ENCODE measurements at regions not wholly inside any gene's neighbourhood (a gene's known extent, or its start where the extent isn't known, plus 50 kb on each side); places are given as distances from the start of the nearest gene placed in this dataset.
"Not testable (repeated sequence)": the region's sequence is repeated elsewhere in the genome, so short reads cannot be mapped to it uniquely, and the experiment has no call there.

DNA sequence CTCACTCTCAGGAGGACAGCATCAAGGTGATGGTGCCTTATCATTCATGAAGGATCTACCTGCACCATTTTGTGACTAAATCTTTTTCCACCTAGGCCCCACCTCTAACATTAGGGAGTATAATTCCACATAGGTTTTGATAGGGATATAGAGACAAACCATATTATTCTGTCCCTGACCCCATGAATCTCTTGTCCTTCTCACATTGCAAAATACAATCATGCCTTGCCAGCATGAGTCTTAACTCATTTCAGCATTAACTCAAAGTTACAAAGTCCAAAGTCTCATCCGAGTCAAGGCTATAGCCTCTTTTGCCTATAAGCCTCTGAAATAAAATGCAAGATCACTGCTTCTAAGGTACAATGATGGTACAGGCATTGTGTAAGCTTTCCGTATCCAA, 111.5 kb upstream of the CTSV start:
- TF ChIP-seq, protein P1, sequence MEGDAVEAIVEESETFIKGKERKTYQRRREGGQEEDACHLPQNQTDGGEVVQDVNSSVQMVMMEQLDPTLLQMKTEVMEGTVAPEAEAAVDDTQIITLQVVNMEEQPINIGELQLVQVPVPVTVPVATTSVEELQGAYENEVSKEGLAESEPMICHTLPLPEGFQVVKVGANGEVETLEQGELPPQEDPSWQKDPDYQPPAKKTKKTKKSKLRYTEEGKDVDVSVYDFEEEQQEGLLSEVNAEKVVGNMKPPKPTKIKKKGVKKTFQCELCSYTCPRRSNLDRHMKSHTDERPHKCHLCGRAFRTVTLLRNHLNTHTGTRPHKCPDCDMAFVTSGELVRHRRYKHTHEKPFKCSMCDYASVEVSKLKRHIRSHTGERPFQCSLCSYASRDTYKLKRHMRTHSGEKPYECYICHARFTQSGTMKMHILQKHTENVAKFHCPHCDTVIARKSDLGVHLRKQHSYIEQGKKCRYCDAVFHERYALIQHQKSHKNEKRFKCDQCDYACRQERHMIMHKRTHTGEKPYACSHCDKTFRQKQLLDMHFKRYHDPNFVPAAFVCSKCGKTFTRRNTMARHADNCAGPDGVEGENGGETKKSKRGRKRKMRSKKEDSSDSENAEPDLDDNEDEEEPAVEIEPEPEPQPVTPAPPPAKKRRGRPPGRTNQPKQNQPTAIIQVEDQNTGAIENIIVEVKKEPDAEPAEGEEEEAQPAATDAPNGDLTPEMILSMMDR (IDR thresholded peaks at IDR 0.05; ENCODE audit: control extremely low read depth in 1 of 3, insufficient read depth in 1 of 3, low read depth in 1 of 3, low read length in 3 of 3): not testable (repeated sequence)
- not testable (repeated sequence) for TF ChIP-seq EP300 (IDR thresholded peaks at IDR 0.05; ENCODE audit: borderline replicate concordance in 1 of 2, low read depth in 2 of 2, low read length in 2 of 2)

Measured in H1 (cell line).